Stomach (tissue), 4 donors: ENCODE measurements at regions not wholly inside any gene's neighbourhood (a gene's known extent, or its start where the extent isn't known, plus 50 kb on each side); places are given as distances from the start of the nearest gene placed in this dataset.

ENCODE experiments used
- EP300 ChIP-seq: sonication (generic); formaldehyde crosslinking; IDR thresholded peaks from one replicate; pipeline ENCODE4 v1.6.1; 2017; ENCODE audit warnings: antibody characterized with exemption
- POLR2A ChIP-seq, 4 donors: fragments of 450-650 bp; IDR thresholded peaks; one replicate each; pipeline ENCODE4 v1.6.1; 2016; ENCODE audit warnings: antibody characterized with exemption in 4 of 4, control low read depth in 2 of 4, mild to moderate bottlenecking in 1 of 4, moderate library complexity in 1 of 4
- POLR2AphosphoS5 ChIP-seq, 3 donors: sonication (generic); formaldehyde crosslinking; IDR thresholded peaks; one replicate each; pipeline ENCODE4 v1.6.1; 2016; ENCODE audit warnings: antibody characterized with exemption in 3 of 3
- TF ChIP-seq, protein P1 (sequence below), 7 experiments: fragments of 450-650 bp in 4 of 7; fragments of 200-600 bp in 3 of 7; sonication (generic) in 3 of 7; IDR thresholded peaks; one replicate each; pipeline ENCODE4 v1.5.1; 2016 to 2019; ENCODE audit warnings: antibody characterized with exemption in 7 of 7, control low read depth in 2 of 7, mild to moderate bottlenecking in 1 of 7

DNA sequence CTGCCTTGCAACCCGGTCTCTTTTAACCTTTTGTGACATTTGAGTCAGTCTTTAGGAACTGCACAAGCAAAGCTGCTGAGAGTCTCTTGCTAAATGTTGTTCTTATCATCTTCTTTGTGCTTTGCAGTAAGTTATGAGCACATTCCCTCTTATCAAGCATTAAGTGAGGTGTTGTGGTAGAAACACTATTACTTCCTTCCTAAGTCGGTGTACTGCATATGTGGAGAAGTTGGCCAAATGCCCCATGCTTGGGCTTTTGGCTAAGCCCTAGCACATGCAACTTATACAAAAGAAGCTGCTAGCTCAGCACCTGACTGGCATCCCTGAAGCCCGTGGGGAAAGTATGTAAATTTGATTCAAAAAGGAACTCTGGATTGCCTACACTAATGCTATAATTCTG is 136.5 kb upstream of the RBMS3 start:
- TF ChIP-seq, protein P1, sequence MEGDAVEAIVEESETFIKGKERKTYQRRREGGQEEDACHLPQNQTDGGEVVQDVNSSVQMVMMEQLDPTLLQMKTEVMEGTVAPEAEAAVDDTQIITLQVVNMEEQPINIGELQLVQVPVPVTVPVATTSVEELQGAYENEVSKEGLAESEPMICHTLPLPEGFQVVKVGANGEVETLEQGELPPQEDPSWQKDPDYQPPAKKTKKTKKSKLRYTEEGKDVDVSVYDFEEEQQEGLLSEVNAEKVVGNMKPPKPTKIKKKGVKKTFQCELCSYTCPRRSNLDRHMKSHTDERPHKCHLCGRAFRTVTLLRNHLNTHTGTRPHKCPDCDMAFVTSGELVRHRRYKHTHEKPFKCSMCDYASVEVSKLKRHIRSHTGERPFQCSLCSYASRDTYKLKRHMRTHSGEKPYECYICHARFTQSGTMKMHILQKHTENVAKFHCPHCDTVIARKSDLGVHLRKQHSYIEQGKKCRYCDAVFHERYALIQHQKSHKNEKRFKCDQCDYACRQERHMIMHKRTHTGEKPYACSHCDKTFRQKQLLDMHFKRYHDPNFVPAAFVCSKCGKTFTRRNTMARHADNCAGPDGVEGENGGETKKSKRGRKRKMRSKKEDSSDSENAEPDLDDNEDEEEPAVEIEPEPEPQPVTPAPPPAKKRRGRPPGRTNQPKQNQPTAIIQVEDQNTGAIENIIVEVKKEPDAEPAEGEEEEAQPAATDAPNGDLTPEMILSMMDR (IDR thresholded peaks at IDR 0.05): no peak
- TF ChIP-seq EP300 (no peak), POLR2A (IDR thresholded peaks at IDR 0.05) (no peak), POLR2AphosphoS5 (IDR thresholded peaks at IDR 0.05) (no peak)
